Upper lobe of left lung (tissue), 4 donors: ENCODE measurements at regions not wholly inside any gene's neighbourhood (a gene's known extent, or its start where the extent isn't known, plus 50 kb on each side); places are given as distances from the start of the nearest gene placed in this dataset.

ENCODE experiments used
- POLR2A ChIP-seq, 4 donors: fragments of 450-650 bp; IDR thresholded peaks; one replicate each; pipeline ENCODE4 v1.5.1; 2016 to 2017; ENCODE audit warnings: antibody characterized with exemption in 4 of 4, mild to moderate bottlenecking in 2 of 4
- TF ChIP-seq, protein P1 (sequence below), 6 experiments: fragments of 450-650 bp in 4 of 6; fragments of 200-600 bp in 2 of 6; sonication (generic) in 2 of 6; IDR thresholded peaks; one replicate each; pipeline ENCODE4 v1.5.1; 2016 to 2019; ENCODE audit warnings: antibody characterized with exemption in 6 of 6

DNA sequence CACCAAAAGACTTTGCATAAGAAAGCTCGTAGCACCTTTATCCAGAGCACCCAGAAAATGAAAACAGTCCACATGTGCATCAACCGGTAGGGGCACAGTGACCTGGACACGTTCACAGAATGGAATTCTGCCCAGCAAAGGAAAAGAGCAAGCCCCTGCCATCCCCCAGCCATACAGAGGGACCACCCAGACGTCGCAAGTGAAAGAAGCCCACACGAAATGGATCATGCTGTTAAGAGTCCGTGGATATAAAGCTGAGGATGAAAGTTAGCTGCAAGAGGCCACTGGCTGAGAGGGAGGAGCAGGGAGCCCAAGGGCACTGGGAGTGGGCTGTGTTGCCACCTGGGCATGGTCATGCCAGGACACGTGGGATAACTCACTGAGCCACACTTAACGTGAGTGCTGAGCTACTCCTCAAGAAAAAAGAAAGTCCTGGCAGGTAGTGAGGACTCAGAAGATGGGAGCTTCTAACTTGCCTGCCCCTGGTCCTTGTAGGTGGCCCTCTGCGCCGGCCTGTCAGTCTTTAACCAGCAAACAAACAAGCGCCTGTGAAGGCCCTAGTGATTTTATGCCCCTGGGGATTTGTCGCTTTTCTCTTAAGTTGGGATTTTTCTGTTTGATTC is 190.7 kb downstream of the C16orf95 start:
- TF ChIP-seq, protein P1, sequence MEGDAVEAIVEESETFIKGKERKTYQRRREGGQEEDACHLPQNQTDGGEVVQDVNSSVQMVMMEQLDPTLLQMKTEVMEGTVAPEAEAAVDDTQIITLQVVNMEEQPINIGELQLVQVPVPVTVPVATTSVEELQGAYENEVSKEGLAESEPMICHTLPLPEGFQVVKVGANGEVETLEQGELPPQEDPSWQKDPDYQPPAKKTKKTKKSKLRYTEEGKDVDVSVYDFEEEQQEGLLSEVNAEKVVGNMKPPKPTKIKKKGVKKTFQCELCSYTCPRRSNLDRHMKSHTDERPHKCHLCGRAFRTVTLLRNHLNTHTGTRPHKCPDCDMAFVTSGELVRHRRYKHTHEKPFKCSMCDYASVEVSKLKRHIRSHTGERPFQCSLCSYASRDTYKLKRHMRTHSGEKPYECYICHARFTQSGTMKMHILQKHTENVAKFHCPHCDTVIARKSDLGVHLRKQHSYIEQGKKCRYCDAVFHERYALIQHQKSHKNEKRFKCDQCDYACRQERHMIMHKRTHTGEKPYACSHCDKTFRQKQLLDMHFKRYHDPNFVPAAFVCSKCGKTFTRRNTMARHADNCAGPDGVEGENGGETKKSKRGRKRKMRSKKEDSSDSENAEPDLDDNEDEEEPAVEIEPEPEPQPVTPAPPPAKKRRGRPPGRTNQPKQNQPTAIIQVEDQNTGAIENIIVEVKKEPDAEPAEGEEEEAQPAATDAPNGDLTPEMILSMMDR (IDR thresholded peaks at IDR 0.05), result no peak
- no peak for TF ChIP-seq POLR2A (IDR thresholded peaks at IDR 0.05)
